ENCODE measurements at regions not wholly inside any gene's neighbourhood (a gene's known extent, or its start where the extent isn't known, plus 50 kb on each side); places are given as distances from the start of the nearest gene placed in this dataset.
A peak's percentile ranks its signal among the peaks of the same experiment; 100 is the strongest.

GRCh38 chr10:62457598-62457997 lies 83.4 kb downstream of the ZNF365 start:
- Histone ChIP-seq H3K27me3 (replicated peaks in 1 of 4; ENCODE audit: control extremely low read depth in 1 of 4, control insufficient read depth in 3 of 4, insufficient read depth in 4 of 4, low read length in 3 of 4) (no peaks in the 10 kb centered on the region), H3K79me2 (ENCODE audit: control insufficient read depth, insufficient read depth, low read length) (no peaks in the 10 kb centered on the region), H3K36me3 (replicated peaks in 1 of 2; ENCODE audit: control extremely low read depth in 1 of 2, control insufficient read depth in 1 of 2, extremely low read depth in 1 of 2, insufficient read depth in 2 of 2, low read length in 1 of 2) (no peaks in the 10 kb centered on the region), H3K9ac (ENCODE audit: low read length) (no peak overlapping the region), H4K20me1 (ENCODE audit: control insufficient read depth, insufficient read depth, low read length, poor library complexity, severe bottlenecking) (no peaks in the 10 kb centered on the region), H2AFZ (ENCODE audit: insufficient read depth, low read depth, low read length, poor library complexity, severe bottlenecking) (no peak overlapping the region), H3K27ac (ENCODE audit: low read length in 2 of 2) (no peak overlapping the region), H3K9me3 (ENCODE audit: control extremely low read depth in 1 of 3, control insufficient read depth in 2 of 3, insufficient read depth in 1 of 3, low read length in 2 of 3) (no peaks in the 10 kb centered on the region), H3K4me2 (replicated peaks; ENCODE audit: low read depth, low read length, poor library complexity, severe bottlenecking) (peak overlapping the region; percentile 48), H3K4me3 (ENCODE audit: control extremely low read depth in 1 of 5, extremely low read depth in 1 of 5, insufficient read depth in 1 of 5, low read depth in 2 of 5, low read length in 4 of 5) (peak overlapping the region in 1 of 5 experiments; percentile 12), H3K4me1 (ENCODE audit: control insufficient read depth in 2 of 2, insufficient read depth in 2 of 2, low read length in 2 of 2) (peaks cover 27 to 28% of the 10 kb centered on the region in 2 donors)
- intact Hi-C loops (cut with micrococcal nuclease) = loop anchor here (2.0 to 5.0 kb wide), 5 partner anchors 21 to 359 kb away; partner anchors contain the start of gene EGR2
- H3K27ac Mint-ChIP-seq = peak overlapping the region; percentile 86
- 20% methylated on average over 1 of the region's 1 CpG for WGBS (ENCODE audit: insufficient coverage)
- peaks cover 30% of the 10 kb centered on the region for H3K4me1 Mint-ChIP-seq
- TF ChIP-seq EZH2 (IDR thresholded peaks at IDR 0.05; ENCODE audit: borderline replicate concordance, insufficient read depth, low read depth, low read length, poor library complexity, severe bottlenecking) = no peak
- TF ChIP-seq CTCF (IDR thresholded peaks at IDR 0.05) = no peak
- no peak for ATAC-seq (ENCODE audit: low read depth)
- ChIA-PET CTCF (interaction anchor here (1.0 to 8.2 kb wide), 7 partner anchors 10 to 700 kb away, joined by 3 to 81 read pairs (median 7); no protein-coding TSS in a partner anchor), POLR2A (interaction anchor here (1.3 to 1.4 kb wide), 2 partner anchors 10 to 70 kb away, joined by 3 to 8 read pairs; no protein-coding TSS in a partner anchor)
- H3K27me3 Mint-ChIP-seq = no peaks in the 10 kb centered on the region
- H3K4me3 Mint-ChIP-seq = peak overlapping the region; percentile 63
- no peaks in the 10 kb centered on the region for H3K9me3 Mint-ChIP-seq (ENCODE audit: insufficient read depth)
- peak; percentile 30 for DNase-seq

GRCh38 chr10:62459072-62459471 lies 84.9 kb downstream of the ZNF365 start:
- H3K27me3 ChIP-seq (replicated peaks in 1 of 4; ENCODE audit: control extremely low read depth in 1 of 4, control insufficient read depth in 3 of 4, insufficient read depth in 4 of 4, low read length in 3 of 4) = no peaks in the 10 kb centered on the region
- H3K9ac ChIP-seq (ENCODE audit: low read length) = no peak overlapping the region
- no peak for DNase-seq
- peaks cover 0 to under 1% (median 0%) of the 10 kb centered on the region in 3 donors for H3K9me3 ChIP-seq (ENCODE audit: control extremely low read depth in 1 of 3, control insufficient read depth in 2 of 3, insufficient read depth in 1 of 3, low read length in 2 of 3)
- no peak overlapping the region for H3K27ac ChIP-seq (ENCODE audit: low read length in 2 of 2)
- H2AFZ ChIP-seq (ENCODE audit: insufficient read depth, low read depth, low read length, poor library complexity, severe bottlenecking) = no peak overlapping the region
- peaks cover 30% of the 10 kb centered on the region for H3K4me1 Mint-ChIP-seq
- no peak overlapping the region for H3K27ac Mint-ChIP-seq
- H4K20me1 ChIP-seq (ENCODE audit: control insufficient read depth, insufficient read depth, low read length, poor library complexity, severe bottlenecking) = no peaks in the 10 kb centered on the region
- ChIA-PET POLR2A (no interaction called here), CTCF (interaction anchor here (0.8 to 1.7 kb wide), 5 partner anchors 19 to 625 kb away, joined by 3 to 5 read pairs (median 3); no protein-coding TSS in a partner anchor)
- no peaks in the 10 kb centered on the region for H3K27me3 Mint-ChIP-seq
- H3K4me3 Mint-ChIP-seq = no peak overlapping the region
- H3K4me3 ChIP-seq (ENCODE audit: control extremely low read depth in 1 of 5, extremely low read depth in 1 of 5, insufficient read depth in 1 of 5, low read depth in 2 of 5, low read length in 4 of 5) = no peak overlapping the region
- no peaks in the 10 kb centered on the region for H3K79me2 ChIP-seq (ENCODE audit: control insufficient read depth, insufficient read depth, low read length)
- H3K9me3 Mint-ChIP-seq (ENCODE audit: insufficient read depth) = no peaks in the 10 kb centered on the region
- intact Hi-C loops (cut with micrococcal nuclease) = loop anchor here (5.0 kb wide), 2 partner anchors 33 to 48 kb away; no protein-coding TSS in a partner anchor
- no peaks in the 10 kb centered on the region for H3K36me3 ChIP-seq (replicated peaks in 1 of 2; ENCODE audit: control extremely low read depth in 1 of 2, control insufficient read depth in 1 of 2, extremely low read depth in 1 of 2, insufficient read depth in 2 of 2, low read length in 1 of 2)
- H3K4me1 ChIP-seq (ENCODE audit: control insufficient read depth in 2 of 2, insufficient read depth in 2 of 2, low read length in 2 of 2) = peaks cover 27 to 28% of the 10 kb centered on the region in 2 donors
- TF ChIP-seq EZH2 (IDR thresholded peaks at IDR 0.05; ENCODE audit: borderline replicate concordance, insufficient read depth, low read depth, low read length, poor library complexity, severe bottlenecking) = no peak
- TF ChIP-seq CTCF (IDR thresholded peaks at IDR 0.05) = no peak
- no peak for ATAC-seq (ENCODE audit: low read depth)
- WGBS (ENCODE audit: insufficient coverage) = no CpG with 5 or more reads among the region's 1 CpG
- H3K4me2 ChIP-seq (replicated peaks; ENCODE audit: low read depth, low read length, poor library complexity, severe bottlenecking) = no peak overlapping the region
